ENCODE measurements at regions not wholly inside any gene's neighbourhood (a gene's known extent, or its start where the extent isn't known, plus 50 kb on each side); places are given as distances from the start of the nearest gene placed in this dataset.

- DNase-seq (ENCODE audit: low read depth in 2 of 2) = no peak
Observed at GRCh38 chr2:64317707-64318475, 136.1 kb upstream of the LGALSL start.

GRCh38 chr2:64318476-64318748 lies 135.6 kb upstream of the LGALSL start:
- DNase-seq (ENCODE audit: low read depth in 2 of 2) = no peak

GRCh38 chr2:64319896-64320295 lies 134.1 kb upstream of the LGALSL start:
- DNase-seq (ENCODE audit: low read depth in 2 of 2) = no peak

- no peak for DNase-seq (ENCODE audit: low read depth in 2 of 2)
Observed at GRCh38 chr2:64322433-64322832, 131.5 kb upstream of the LGALSL start.

- no peak for DNase-seq (ENCODE audit: low read depth in 2 of 2)
Observed at GRCh38 chr2:64323197-64323596, 130.8 kb upstream of the LGALSL start.

GRCh38 chr2:64324746-64325410 lies 129.1 kb upstream of the LGALSL start:
- DNase-seq (ENCODE audit: low read depth in 2 of 2) = no peak

- DNase-seq (ENCODE audit: low read depth in 2 of 2) = no peak
Observed at GRCh38 chr2:64325477-64325851, 128.5 kb upstream of the LGALSL start.

- DNase-seq (ENCODE audit: low read depth in 2 of 2) = peak; percentile 30 to 34
Observed at GRCh38 chr2:64325852-64326577, 127.9 kb upstream of the LGALSL start.

- no peak for DNase-seq (ENCODE audit: low read depth in 2 of 2)
Observed at GRCh38 chr2:64326578-64327050, 127.3 kb upstream of the LGALSL start.

GRCh38 chr2:64327129-64327509 lies 126.8 kb upstream of the LGALSL start:
- DNase-seq (ENCODE audit: low read depth in 2 of 2) = no peak

GRCh38 chr2:64327510-64328414 lies 126.2 kb upstream of the LGALSL start:
- peak in 1 of 2 donors; percentile 39 for DNase-seq (ENCODE audit: low read depth in 2 of 2)

- no peak for DNase-seq (ENCODE audit: low read depth in 2 of 2)
Observed at GRCh38 chr2:64328415-64328722, 125.6 kb upstream of the LGALSL start.

GRCh38 chr2:64328756-64329155 lies 125.2 kb upstream of the LGALSL start:
- no peak for DNase-seq (ENCODE audit: low read depth in 2 of 2)

- DNase-seq (ENCODE audit: low read depth in 2 of 2) = no peak
Observed at GRCh38 chr2:64329848-64330247, 124.1 kb upstream of the LGALSL start.

- peak; percentile 69 to 70 for DNase-seq (ENCODE audit: low read depth in 2 of 2)
Observed at GRCh38 chr2:64330281-64331113, 123.5 kb upstream of the LGALSL start.

- DNase-seq (ENCODE audit: low read depth in 2 of 2) = no peak
Observed at GRCh38 chr2:64331114-64331645, 122.8 kb upstream of the LGALSL start.

GRCh38 chr2:64331849-64332699 lies 121.9 kb upstream of the LGALSL start:
- DNase-seq (ENCODE audit: low read depth in 2 of 2) = no peak

- no peak for DNase-seq (ENCODE audit: low read depth in 2 of 2)
Observed at GRCh38 chr2:64336171-64336570, 117.8 kb upstream of the LGALSL start.

GRCh38 chr2:64337314-64337713 lies 116.6 kb upstream of the LGALSL start:
- DNase-seq (ENCODE audit: low read depth in 2 of 2) = no peak

- DNase-seq (ENCODE audit: low read depth in 2 of 2) = no peak
Observed at GRCh38 chr2:64338108-64338507, 115.9 kb upstream of the LGALSL start.

Measured in stimulated activated CD4-positive, alpha-beta T cell treated with anti-CD3 and anti-CD28 coated beads, Interleukin-4, amount 100 ng/mL, for 48 hours (primary cell).